HG02623 (cell line): ENCODE measurements at regions not wholly inside any gene's neighbourhood (a gene's known extent, or its start where the extent isn't known, plus 50 kb on each side); places are given as distances from the start of the nearest gene placed in this dataset.

Source experiments
- ATAC-seq: cut with Tn5 transposase; IDR thresholded peaks from one replicate; pipeline ENCODE4 v1.9.1; 2021; ENCODE audit warnings: moderate library complexity; ENCODE audit not compliant: unreplicated experiment

DNA sequence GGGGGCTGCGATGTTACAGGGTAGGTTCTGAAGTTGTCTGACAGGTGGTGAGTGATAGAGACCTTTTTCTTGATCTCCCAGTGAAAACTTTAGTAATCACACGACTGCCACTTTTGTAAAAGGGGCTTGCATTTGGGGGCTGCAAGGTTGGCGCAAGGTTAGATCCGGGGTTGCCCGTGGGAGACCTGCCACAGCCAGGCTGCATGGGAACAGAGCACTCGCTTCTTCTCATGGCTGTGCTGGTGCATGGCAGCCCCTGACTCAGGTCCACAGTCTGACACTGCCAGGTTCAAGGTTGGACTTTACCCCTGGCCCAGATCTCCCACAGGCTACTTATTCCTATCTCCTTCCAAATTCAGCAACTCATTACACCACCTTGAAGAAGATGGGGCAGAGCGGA, 1190.4 kb downstream of the UQCRFS1 start:
- ATAC-seq, result no peak

GRCh38 chr19:28021259-28022185, 1191.4 kb downstream of the UQCRFS1 start:
- ATAC-seq, result no peak

DNA sequence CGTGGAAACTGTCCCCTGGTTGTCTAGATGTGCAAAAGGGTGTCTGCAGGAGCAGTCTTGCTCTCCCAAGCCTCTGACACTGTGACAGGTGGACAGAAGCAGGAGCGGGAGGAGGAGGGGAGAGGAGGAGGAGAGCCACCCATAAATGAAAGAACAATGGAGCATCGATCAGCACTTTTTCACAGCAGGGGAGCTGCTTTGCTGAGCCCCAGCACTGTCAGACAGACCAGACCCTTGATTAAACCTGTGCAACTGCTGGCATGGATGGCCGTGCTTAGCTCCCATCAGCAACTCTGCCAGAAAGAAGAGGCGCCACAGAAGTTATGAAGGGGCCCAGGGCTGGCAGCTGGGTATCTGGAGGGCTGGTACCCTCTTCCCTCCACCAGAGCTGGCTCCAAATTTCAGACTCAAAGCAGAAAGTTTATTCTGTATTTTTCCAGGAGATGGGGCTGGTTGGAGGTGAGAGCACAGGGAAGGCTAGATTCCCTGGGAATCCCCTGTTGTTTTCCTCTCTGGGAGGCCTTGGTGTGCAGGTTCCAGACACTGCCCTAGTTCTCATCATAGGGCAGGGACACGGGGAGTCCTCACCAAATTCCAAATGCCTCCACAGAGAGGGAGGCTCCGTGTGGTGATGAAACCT, 1192.2 kb downstream of the UQCRFS1 start:
- no peak for ATAC-seq

- ATAC-seq, result no peak
Observed at GRCh38 chr19:28019901-28020300, 1193.0 kb downstream of the UQCRFS1 start.

DNA sequence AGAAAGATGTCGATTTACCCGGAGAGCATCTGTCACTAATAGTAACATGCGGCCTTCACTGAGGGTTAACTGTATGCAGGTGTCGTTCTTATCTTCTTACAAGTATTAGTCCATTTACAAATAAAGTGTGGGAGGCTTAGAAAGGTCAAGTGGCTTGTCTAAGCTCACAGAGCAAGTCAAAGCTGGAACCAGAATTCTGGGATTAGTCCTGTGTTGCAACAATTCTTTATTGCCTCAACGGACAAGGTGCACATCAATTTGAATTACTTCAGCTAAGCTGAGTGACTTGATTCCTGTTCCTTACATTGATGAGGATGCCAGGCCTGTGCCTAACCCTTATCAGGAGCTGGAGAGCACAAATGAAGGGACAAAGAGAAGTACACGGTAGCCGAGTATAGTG, 1193.6 kb downstream of the UQCRFS1 start:
- ATAC-seq, result no peak

GRCh38 chr19:28018499-28018898, 1194.5 kb downstream of the UQCRFS1 start:
- ATAC-seq, result no peak

DNA sequence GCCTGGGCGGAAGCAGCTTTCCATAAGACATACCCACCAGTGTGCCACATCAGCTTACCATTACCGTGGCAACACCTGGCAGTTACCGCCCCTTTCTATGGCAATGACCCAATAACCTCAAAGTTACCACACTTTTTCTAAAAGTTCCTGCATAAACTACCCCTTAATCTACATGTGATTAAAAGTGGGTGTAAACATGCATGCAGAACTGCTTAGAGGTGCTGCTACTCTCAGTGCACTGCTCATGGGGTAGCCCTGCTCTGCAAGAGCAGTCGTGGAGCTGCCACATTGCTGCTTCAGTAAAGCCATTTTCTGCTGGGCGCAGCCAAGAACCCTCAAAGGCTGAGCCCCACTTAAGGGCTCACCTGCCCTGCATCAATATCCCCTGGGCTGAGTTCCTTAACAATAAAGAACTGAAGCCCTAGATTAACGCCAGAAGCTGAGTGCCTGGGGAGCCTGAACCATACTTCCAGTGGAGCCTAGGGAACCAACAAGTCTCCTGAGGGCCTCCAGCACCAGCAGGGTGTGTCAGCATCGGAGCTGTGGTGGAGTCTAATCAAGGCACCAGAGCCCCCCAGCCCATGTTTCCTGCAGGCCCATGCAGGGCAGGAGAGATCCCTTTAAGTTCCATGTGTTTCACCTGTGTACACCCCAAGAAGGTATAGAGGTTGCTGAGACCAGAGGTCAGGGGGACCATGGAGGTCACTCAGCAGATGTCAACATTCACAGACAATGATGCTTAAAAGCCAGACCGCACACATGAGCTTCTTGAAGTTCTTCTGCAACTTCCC, 1198.1 kb downstream of the UQCRFS1 start:
- no peak for ATAC-seq

DNA sequence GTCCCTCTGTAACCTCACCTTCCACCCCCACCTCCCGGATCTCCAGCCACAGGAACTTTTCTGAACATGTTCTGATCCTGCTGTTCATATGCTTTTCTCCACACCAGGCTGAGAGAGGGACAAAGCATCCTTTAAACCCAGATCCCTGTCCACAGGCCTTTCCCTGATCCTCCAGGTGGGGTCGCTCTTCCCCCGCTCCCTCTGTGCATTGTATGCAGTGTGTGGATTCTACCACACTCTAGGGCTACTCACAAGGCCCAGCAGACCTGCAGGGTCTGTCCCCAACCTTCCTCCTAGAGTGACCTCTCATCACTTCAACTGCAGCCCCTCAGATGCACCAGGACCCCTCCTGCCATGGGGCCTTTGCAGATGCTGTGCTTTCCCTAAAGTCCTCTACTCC, 1200.6 kb downstream of the UQCRFS1 start:
- ATAC-seq, result no peak

- no peak for ATAC-seq
Observed at GRCh38 chr19:28010656-28011055, 1202.3 kb downstream of the UQCRFS1 start.

- ATAC-seq, result no peak
Observed at GRCh38 chr19:28009696-28010095, 1203.3 kb downstream of the UQCRFS1 start.

- ATAC-seq, result no peak
Observed at GRCh38 chr19:28008695-28009094, 1204.3 kb downstream of the UQCRFS1 start.

DNA sequence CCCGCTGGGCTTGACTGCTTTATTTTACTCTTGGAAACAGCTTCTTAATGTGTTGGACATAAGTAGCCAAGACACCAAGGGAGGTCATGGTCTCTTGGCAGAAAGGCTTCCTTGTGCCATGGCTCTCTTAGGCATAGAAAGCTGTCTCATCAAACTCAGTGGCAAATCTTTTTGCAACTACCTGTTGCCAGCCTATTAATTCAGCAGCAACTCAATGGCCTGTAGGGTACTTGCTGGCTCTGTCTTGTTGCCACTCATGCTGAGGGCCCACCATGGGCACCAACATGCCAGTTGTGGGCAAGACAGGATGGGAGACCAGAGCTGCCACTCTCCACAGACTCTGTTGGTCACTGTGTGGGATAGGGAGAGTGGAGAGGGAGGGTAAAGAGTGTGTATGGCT, 1209.4 kb downstream of the UQCRFS1 start:
- ATAC-seq, result no peak

GRCh38 chr19:27997069-27997468, 1215.9 kb downstream of the UQCRFS1 start:
- ATAC-seq, result no peak

DNA sequence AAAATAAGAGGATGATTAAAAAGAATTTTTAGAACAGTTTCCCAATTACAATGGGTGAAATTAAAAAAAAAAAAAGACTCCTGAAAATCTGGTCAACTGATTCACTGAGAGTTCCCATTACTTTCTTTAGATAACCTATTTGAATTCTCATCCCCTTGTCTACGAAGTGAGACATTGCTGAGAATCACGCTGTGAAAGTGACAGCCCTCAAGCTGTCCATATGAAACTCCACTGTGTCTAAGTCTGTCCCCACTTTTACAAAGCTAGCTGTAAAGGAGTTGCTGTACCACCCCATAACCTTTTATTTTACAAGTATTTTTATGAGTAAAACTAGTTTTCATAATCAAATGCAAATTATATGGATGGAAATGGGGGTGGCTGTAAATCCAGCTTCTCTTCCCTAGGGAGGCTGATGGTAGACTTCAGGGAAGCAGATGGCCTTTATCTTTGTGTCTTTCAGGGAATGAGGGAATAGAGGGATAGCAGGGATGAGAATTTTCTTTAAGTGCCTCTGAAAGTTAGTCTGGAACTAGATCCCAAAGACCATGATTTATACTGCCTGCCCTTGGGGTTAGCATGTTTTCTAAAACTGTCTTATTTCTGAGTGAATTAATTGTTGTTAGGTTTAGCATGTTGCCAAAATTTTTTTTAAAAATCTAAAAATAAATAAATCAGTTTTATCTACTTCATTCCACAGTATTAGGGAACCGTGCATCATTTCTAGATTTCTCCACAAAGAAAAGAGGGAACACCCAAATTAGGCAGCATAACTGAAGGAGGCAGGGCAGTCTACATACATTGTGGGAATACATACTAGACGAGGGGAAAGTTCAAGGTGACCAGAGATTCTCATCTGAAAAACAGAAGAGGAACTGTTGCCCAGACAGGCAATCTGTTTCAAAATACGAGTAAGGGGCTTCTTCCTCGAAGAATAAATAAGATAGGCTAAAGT, 1219.1 kb downstream of the UQCRFS1 start:
- no peak for ATAC-seq

DNA sequence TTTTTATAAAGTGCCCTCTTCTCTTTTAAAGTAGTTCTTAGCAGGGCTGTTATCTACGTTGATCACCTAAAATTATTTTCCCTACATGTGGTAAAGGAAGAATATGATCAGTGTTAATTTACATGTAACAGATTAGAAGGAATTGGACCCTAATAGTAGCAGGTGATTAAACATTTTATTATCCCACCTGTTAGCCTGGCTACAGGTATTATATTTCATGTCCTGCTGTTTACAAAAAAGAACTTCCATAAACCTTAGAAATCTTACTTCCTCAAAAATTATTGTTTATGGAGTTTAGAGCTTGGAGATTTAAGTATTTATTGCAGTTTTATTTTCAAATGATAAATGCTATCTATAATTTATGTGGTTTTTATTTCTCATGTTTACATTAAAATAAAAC, 1226.7 kb downstream of the UQCRFS1 start:
- ATAC-seq, result no peak

DNA sequence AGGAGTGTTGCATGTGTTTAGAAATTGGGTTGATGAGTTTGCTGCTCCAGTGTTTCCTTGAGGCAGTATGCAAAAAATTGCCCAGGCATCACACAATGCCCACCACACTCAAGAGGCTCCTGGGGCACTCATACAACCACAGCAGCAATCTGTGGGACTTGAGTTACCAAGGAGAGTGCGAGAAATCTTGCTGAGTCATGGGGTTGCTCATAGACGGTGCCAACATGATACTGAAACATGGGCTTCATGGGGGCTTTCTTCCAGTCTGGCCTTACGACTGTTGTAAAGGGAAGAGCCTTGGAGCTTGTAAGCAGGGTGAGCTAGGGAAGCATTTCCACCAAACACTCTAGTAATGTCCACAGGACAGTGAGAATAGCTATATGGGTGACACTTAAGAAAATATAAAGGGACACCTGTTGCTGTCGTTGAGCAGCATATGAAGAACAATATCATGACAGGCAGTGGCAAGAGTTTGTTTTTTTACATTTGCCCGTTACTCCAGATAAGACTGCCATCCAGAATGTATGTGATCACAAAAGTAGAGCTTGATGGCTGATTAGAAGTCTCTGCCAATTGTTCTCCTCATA, 1237.4 kb downstream of the UQCRFS1 start:
- no peak for ATAC-seq

DNA sequence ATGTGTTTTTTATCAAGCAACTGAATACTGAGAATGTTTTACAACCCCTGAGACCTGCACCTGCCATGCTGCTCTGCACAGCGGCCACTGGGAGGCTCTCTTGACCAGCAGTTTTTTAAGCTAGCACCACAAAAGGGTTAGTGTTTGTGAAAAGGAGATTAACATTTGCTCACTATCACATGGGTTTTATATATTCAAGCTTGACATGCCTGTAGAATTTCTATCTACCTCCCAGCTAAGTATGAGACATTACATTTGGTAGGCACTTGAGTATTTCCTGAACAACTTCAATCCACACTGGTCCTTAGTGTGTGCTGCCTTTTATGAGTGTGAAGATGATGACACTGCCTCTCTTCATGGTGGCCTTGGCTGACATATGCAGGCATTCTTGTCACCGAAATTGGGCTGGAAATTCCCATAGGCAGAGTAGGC, 1238.9 kb downstream of the UQCRFS1 start:
- ATAC-seq, result no peak

DNA sequence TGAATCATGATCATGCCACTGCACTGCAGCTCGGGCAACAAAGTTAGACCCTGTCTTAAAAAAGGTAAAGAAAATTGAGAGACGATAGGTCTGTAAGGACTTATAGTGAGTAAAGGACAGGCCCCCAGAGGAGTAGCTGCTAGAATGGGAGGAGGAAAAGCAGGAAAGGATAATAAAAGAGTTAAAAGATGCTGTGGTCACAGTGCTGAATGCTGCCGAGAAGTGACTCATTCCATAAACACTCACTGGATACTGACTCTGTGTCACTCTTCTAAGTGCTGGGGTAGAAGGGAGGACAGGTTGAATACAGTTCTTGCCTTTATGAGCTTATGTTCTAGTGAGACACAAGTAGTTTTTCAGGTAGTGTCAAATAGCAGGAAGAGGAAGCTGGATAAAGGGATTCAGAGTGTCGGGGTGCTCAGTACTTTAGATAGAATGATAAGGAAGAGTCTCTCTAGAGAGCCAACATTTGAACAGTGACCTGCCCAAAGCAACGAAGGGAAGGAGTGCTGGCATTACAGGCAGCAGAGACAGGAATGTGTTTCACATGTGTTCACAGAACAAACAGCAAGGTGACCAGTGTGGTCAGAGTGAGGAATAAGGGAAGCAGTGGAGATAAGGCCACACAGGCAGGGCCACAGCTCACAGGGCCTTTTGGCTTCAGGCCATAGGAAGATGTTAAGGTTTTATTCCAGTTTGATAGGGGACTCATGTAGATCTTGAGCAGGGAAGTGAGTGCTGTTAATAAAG, 1240.5 kb downstream of the UQCRFS1 start:
- no peak for ATAC-seq

GRCh38 chr19:27971869-27972268, 1241.1 kb downstream of the UQCRFS1 start:
- no peak for ATAC-seq
